BLaER1 (cell line): ENCODE measurements at regions not wholly inside any gene's neighbourhood (a gene's known extent, or its start where the extent isn't known, plus 50 kb on each side); places are given as distances from the start of the nearest gene placed in this dataset.
A peak's percentile ranks its signal among the peaks of the same experiment; 100 is the strongest.

Experiments
- H3K27ac ChIP-seq: shearing (Covaris generic); formaldehyde crosslinking; 2 replicates; pipeline ENCODE4 v1.8.1; 2022
- H3K27me3 ChIP-seq: shearing (Covaris generic); formaldehyde crosslinking; 2 replicates; pipeline ENCODE4 v1.8.1; 2022
- H3K36me3 ChIP-seq: shearing (Covaris generic); formaldehyde crosslinking; 2 replicates; pipeline ENCODE4 v1.8.1; 2022
- H3K4me1 ChIP-seq: shearing (Covaris generic); formaldehyde crosslinking; 2 replicates; pipeline ENCODE4 v1.8.1; 2022
- H3K4me2 ChIP-seq: shearing (Covaris generic); formaldehyde crosslinking; 2 replicates; pipeline ENCODE4 v1.8.1; 2022
- H3K4me3 ChIP-seq: shearing (Covaris generic); formaldehyde crosslinking; 2 replicates; pipeline ENCODE4 v1.8.1; 2022
- H3K9ac ChIP-seq: shearing (Covaris generic); formaldehyde crosslinking; 2 replicates; pipeline ENCODE4 v1.8.1; 2022
- H3K9me3 ChIP-seq: shearing (Covaris generic); formaldehyde crosslinking; 2 replicates; pipeline ENCODE4 v1.8.1; 2022
- H4K20me1 ChIP-seq: shearing (Covaris generic); formaldehyde crosslinking; 2 replicates; pipeline ENCODE4 v1.8.1; 2022
- Cebpa-rat ChIP-seq: shearing (Covaris generic); IDR thresholded peaks from 2 replicates; pipeline ENCODE4 v1.8.1; 2022

DNA sequence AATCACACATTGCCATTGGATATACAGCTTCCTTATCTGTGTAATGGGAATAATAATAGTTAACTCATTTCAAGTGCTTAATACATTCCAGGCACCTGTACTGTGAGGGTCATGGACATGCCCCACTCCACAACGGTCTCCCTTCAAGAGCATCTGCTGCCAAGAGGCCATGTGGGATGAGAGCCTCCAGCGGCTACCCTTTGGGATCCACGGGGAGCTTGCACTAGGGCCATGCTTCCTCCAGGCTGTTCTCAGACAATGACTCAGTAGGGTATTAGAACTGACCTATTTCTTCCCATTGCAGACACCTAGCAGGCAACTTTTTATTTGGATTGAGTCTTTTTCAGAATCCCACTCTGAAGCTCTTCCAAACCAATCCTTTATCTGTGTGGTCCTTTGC, 1078.9 kb downstream of the TUSC7 start:
- H3K4me3 ChIP-seq = no peak overlapping the region
- H3K9ac ChIP-seq = no peak overlapping the region
- H3K27ac ChIP-seq = no peak overlapping the region
- H3K27me3 ChIP-seq = no peaks in the 10 kb centered on the region
- H3K9me3 ChIP-seq = no peaks in the 10 kb centered on the region
- H4K20me1 ChIP-seq = no peaks in the 10 kb centered on the region
- H3K4me1 ChIP-seq = peaks cover 7% of the 10 kb centered on the region
- TF ChIP-seq Cebpa-rat = no peak
- no peaks in the 10 kb centered on the region for H3K36me3 ChIP-seq
- peak overlapping the region; percentile 33; the same call in 1 of the 2 replicates for H3K4me2 ChIP-seq

DNA sequence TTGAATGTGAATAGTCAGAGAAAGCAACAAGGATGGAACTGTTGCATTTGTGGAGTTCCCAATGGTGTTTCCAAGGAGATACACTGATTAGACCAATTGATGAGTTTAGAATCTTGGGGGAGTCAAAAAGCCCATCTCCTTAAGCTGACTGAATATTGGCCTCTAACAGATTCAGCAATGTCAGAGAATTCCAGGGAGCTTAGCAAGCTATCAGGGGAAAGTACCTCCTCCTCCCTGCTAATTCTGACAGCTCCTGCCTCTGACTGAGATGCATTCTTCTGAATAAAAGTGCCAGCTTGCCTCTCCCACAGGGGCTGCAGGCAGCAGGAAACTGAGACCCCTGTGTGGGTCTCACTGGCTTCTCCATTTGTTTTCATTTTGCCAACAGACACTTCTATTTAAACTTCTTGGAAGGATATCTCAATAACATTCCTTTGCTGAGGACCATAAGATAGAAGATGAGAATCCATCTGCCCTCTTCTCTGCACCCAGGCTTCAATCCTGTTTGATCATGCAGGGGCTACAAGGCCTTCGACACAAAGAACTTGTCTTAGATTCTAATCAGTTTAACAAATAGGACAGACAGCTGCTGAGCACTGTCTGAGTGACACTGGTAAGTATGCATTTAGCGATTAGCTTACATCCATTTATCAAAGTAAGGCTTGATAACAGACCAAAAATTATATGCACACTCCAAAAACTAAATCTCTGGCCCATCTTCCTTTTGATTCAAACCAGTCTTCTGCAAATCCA, 1080.8 kb downstream of the TUSC7 start:
- Histone ChIP-seq H3K27me3 (no peaks in the 10 kb centered on the region), H3K9me3 (no peaks in the 10 kb centered on the region), H3K27ac (no peak overlapping the region), H4K20me1 (no peaks in the 10 kb centered on the region), H3K4me2 (no peak overlapping the region), H3K36me3 (no peaks in the 10 kb centered on the region), H3K4me1 (peaks cover 7% of the 10 kb centered on the region), H3K4me3 (no peak overlapping the region), H3K9ac (no peak overlapping the region)
- no peak for TF ChIP-seq Cebpa-rat

DNA sequence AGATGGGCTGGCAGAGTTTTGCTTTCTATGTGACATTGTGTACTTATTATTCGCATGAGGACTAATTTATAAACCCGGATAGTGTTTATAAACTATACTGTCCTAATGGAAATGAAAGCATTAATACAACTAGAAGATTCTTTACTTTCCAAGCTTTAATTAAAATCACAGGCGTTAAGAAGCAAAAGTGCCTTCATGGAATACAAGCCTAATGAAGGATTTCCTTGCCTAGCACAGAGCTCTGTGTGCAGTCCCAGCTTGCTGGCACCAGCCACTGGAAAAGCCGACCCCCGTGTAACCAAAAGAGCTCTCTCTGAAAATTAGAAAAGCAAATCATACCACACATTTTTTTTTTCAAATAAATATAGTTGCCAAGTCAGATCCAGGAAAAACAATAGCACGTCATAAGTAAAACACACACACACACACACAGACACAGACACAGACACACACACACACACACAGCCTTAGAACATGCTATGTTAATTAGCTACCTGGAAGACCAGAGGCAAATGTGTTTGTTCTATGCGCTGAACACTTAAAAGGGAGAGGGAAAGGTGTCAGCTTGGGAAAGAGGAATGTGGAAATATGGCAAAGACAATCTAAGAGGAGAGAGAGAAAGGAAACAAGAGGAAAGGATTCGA, 1084.2 kb downstream of the TUSC7 start:
- TF ChIP-seq Cebpa-rat = no peak
- Histone ChIP-seq H3K4me3 (no peak overlapping the region), H4K20me1 (no peaks in the 10 kb centered on the region), H3K9me3 (no peaks in the 10 kb centered on the region), H3K4me2 (no peak overlapping the region), H3K36me3 (no peaks in the 10 kb centered on the region), H3K27me3 (no peaks in the 10 kb centered on the region), H3K9ac (no peak overlapping the region), H3K27ac (no peak overlapping the region), H3K4me1 (no peaks in the 10 kb centered on the region)

GRCh38 chr3:117798221-117798620, 1088.6 kb downstream of the TUSC7 start:
- H3K4me3 ChIP-seq = no peak overlapping the region
- no peak overlapping the region for H3K27ac ChIP-seq
- H3K27me3 ChIP-seq = no peaks in the 10 kb centered on the region
- TF ChIP-seq Cebpa-rat = no peak
- H3K9me3 ChIP-seq = no peaks in the 10 kb centered on the region
- H3K4me1 ChIP-seq = no peaks in the 10 kb centered on the region
- no peak overlapping the region for H3K9ac ChIP-seq
- no peaks in the 10 kb centered on the region for H3K36me3 ChIP-seq
- no peak overlapping the region for H3K4me2 ChIP-seq
- no peaks in the 10 kb centered on the region for H4K20me1 ChIP-seq

DNA sequence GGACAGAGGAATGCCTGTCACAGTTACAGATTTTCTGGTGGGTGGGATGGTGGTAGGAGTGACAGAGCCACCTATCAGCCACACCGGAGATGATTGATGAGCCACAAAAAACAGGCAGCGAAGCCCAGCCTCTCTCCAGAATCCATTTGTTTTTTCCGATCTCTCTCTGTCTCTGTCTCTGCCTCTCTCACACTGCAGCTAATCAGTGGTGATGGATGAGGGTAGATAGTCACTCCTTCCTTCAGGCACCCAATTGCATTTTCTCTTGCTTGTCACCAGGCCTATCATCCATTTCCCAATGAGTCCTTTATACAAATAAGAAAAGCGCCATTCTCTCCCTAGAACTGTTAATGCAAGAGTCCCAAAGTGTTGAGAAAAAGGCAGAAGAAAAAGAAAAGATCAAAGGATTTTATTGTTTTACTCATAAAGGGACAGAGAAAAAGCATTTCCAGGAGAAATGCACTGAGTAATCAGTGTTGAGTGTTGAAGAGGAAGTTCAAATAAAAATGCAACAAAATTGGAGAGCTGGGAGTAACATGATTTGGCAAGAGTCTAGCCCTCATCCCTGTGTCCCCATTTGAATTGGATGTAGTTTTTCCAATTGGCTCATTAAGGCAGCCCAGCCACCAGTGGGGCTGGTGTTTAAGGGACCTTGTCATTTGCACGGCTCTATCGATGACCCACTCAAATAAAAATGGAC, 1089.3 kb downstream of the TUSC7 start:
- Histone ChIP-seq H3K9me3 (no peaks in the 10 kb centered on the region), H3K4me1 (no peaks in the 10 kb centered on the region), H4K20me1 (no peaks in the 10 kb centered on the region), H3K4me3 (no peak overlapping the region), H3K36me3 (no peaks in the 10 kb centered on the region), H3K27ac (no peak overlapping the region), H3K27me3 (no peaks in the 10 kb centered on the region), H3K9ac (no peak overlapping the region), H3K4me2 (no peak overlapping the region)
- no peak for TF ChIP-seq Cebpa-rat

DNA sequence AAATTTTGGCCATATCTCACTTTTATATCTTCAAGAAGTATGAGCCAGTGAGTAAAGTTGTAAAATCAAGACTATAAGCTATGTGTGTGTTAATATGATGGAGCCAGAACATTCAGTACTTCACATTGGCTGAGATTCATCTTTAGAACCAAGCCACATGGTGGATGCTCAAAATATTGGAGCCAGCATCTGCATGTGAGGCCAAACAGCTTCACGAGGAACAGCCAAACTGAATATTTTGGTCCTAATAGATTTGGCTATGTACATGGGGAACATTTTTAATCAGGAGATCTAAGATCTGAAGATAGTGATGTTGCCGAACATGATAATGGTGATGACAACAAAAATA, 1089.8 kb downstream of the TUSC7 start:
- Histone ChIP-seq H4K20me1 (no peaks in the 10 kb centered on the region), H3K9me3 (no peaks in the 10 kb centered on the region), H3K9ac (no peak overlapping the region), H3K4me2 (no peak overlapping the region), H3K36me3 (no peaks in the 10 kb centered on the region), H3K4me1 (no peaks in the 10 kb centered on the region), H3K27ac (no peak overlapping the region), H3K27me3 (no peaks in the 10 kb centered on the region), H3K4me3 (no peak overlapping the region)
- no peak for TF ChIP-seq Cebpa-rat

DNA sequence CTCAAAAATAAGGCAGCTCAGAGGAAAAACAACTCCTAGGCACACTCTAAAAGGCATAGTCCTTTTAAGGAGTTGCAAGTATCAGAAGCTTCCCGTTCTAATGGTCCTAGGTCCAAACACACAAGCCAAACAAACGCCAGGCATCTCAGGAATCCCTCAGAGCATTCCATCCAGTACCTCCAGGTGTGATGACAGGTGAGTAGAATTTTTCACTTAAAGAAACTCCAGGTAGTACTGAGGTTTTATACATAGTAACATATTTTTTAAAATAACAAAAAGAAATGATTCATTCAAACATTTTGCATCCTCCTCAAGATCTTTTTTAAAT, 1092.3 kb downstream of the TUSC7 start:
- Histone ChIP-seq H3K4me3 (no peak overlapping the region), H3K4me2 (no peak overlapping the region)

DNA sequence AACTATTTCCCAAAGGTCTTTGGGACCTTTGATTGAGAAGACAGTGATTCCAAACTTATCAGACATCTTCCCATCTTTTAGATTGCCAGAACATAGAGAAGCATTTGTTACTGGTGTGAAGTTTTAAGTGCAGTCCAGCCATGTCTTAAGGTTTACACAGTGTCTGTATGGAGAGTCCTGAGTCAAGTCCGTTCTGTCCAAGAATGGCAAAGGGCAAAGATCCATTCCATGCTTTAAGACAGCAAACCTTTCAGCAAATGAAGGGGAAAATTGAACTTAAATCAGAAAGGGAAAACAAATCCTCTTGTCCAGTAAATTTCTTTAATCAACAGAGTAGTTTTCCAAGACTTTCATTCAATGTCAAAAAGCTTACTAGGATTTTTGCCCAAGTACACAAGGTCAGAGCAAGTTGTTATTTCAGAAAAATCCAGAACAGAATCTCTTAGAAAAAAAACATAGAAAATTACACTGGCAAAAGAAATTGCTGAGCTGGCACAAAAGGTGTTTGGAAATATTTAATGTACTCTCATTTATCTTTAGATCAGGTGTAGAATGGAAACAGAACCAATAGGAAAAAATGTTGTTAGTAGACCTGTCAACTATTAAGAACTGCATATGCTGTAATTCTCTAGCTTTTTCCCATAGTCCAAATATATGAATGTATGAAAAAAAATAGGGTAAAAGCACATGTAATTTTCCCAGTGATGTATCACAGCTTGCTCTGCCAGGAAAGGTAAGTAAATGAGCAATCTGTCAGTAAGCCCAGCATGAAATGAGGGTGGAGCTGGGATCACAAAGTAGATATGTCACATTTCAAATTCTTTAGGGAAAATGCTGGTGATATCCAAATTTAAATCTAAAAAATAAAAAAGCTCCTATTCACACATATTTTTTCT, 1099.9 kb downstream of the TUSC7 start:
- Histone ChIP-seq H3K9me3 (no peaks in the 10 kb centered on the region), H3K9ac (no peak overlapping the region), H3K36me3 (no peaks in the 10 kb centered on the region), H3K4me2 (no peak overlapping the region), H3K4me1 (no peaks in the 10 kb centered on the region), H4K20me1 (no peaks in the 10 kb centered on the region), H3K27me3 (no peaks in the 10 kb centered on the region), H3K4me3 (no peak overlapping the region), H3K27ac (no peak overlapping the region)
- TF ChIP-seq Cebpa-rat = no peak

More for the DNA sequence above, 1092.3 kb downstream of the TUSC7 start:
- TF ChIP-seq Cebpa-rat = no peak
- Histone ChIP-seq H3K9ac (no peak overlapping the region), H4K20me1 (no peaks in the 10 kb centered on the region), H3K9me3 (no peaks in the 10 kb centered on the region), H3K4me1 (no peaks in the 10 kb centered on the region), H3K27me3 (no peaks in the 10 kb centered on the region), H3K36me3 (no peaks in the 10 kb centered on the region), H3K27ac (no peak overlapping the region)

DNA sequence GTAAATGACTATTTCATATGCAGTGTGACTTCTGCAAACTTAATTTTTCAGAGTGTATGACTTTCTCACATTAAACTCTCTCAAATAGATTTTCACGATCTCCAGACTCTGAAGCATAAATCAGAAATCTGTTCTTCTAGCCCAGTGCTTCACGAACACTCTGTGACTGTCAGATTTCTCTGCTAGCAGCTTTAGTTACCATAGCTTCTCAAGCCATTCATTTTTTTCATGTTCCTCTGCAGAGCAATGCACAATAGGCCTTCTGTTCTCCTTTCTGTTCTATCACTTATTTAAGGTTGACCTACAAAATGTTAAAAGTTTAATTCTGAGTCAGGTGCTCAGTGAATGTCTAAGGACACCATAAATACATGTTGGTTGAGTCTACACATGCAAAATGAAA, 1102.2 kb downstream of the TUSC7 start:
- Histone ChIP-seq H3K4me3 (no peak overlapping the region), H3K4me2 (no peak overlapping the region), H3K4me1 (no peaks in the 10 kb centered on the region), H3K9me3 (no peaks in the 10 kb centered on the region), H3K27ac (no peak overlapping the region), H3K27me3 (no peaks in the 10 kb centered on the region), H3K36me3 (no peaks in the 10 kb centered on the region), H4K20me1 (no peaks in the 10 kb centered on the region), H3K9ac (no peak overlapping the region)
- TF ChIP-seq Cebpa-rat = no peak
